Fibroblast of lung (primary cell): ENCODE measurements at regions not wholly inside any gene's neighbourhood (a gene's known extent, or its start where the extent isn't known, plus 50 kb on each side); places are given as distances from the start of the nearest gene placed in this dataset.

Experiments used
- DNase-seq, 2 donors: peaks; one replicate each; pipeline versions ENCODE4 v3.0.0 to v3.0.0-alpha.2; 2010; ENCODE audit warnings: low read depth in 2 of 2
- H2AFZ ChIP-seq: 2 replicates; pipeline ENCODE4 v1.5.1; 2012; ENCODE audit warnings: low read length, control low read depth, inconsistent platforms
- H3K27ac ChIP-seq: 2 replicates; pipeline ENCODE4 v1.5.1; 2011; ENCODE audit warnings: low read length, control low read depth; ENCODE audit not compliant: insufficient read depth
- H3K27me3 ChIP-seq: 2 replicates; pipeline ENCODE4 v1.5.1; 2011; ENCODE audit warnings: mild to moderate bottlenecking, low read length; ENCODE audit not compliant: control insufficient read depth, insufficient read depth
- H3K36me3 ChIP-seq: 2 replicates; pipeline ENCODE4 v1.5.1; 2011; ENCODE audit warnings: low read length; ENCODE audit not compliant: control insufficient read depth, insufficient read depth
- H3K4me1 ChIP-seq: 2 replicates; pipeline ENCODE4 v1.5.1; 2011; ENCODE audit warnings: low read length; ENCODE audit not compliant: control insufficient read depth, insufficient read depth; ENCODE audit errors: extremely low read depth
- H3K4me2 ChIP-seq: 2 replicates; pipeline ENCODE4 v1.5.1; 2011; ENCODE audit warnings: low read length, control low read depth; ENCODE audit not compliant: insufficient read depth; ENCODE audit errors: extremely low read depth
- H3K4me3 ChIP-seq, 4 experiments: fragments of 200-600 bp in 1 of 4; sonication (generic) in 1 of 4; replicated peaks in 1 of 4; 2 replicates each; pipeline ENCODE4 v1.5.1; 2011 to 2016; ENCODE audit warnings: low read length in 4 of 4, low read depth in 3 of 4, mild to moderate bottlenecking in 3 of 4, control low read depth in 2 of 4, inconsistent platforms in 1 of 4, mixed read lengths in 1 of 4; ENCODE audit not compliant: insufficient read depth in 1 of 4; ENCODE audit errors: control extremely low read depth in 1 of 4
- H3K79me2 ChIP-seq: 2 replicates; pipeline ENCODE4 v1.5.1; 2012; ENCODE audit warnings: mild to moderate bottlenecking, low read length, inconsistent platforms; ENCODE audit not compliant: control insufficient read depth, insufficient read depth
- H3K9ac ChIP-seq: 2 replicates; pipeline ENCODE4 v1.5.1; 2011; ENCODE audit warnings: mild to moderate bottlenecking, low read length, control low read depth; ENCODE audit not compliant: insufficient read depth
- H3K9me3 ChIP-seq: 2 replicates; pipeline ENCODE4 v1.5.1; 2012; ENCODE audit warnings: low read depth, low read length; ENCODE audit not compliant: control insufficient read depth, insufficient read depth
- H4K20me1 ChIP-seq: 2 replicates; pipeline ENCODE4 v1.5.1; 2011; ENCODE audit warnings: low read length; ENCODE audit not compliant: control insufficient read depth, insufficient read depth; ENCODE audit errors: extremely low read depth
- EZH2 ChIP-seq: IDR thresholded peaks from 2 replicates; pipeline ENCODE4 v1.5.1; 2012; ENCODE audit warnings: low read length, control low read depth, mild to moderate bottlenecking; ENCODE audit errors: missing control alignments
- TF ChIP-seq, protein P1 (sequence below), 2 donors: IDR thresholded peaks in 1 of 2; conservative IDR thresholded peaks in 1 of 2; 1 replicate in 1 of 2; 2 replicates in 1 of 2; pipeline ENCODE4 v1.5.1; 2011 to 2012; ENCODE audit warnings: low read length in 2 of 2, control low read depth in 1 of 2, inconsistent platforms in 1 of 2, low read depth in 1 of 2, mild to moderate bottlenecking in 1 of 2

DNA sequence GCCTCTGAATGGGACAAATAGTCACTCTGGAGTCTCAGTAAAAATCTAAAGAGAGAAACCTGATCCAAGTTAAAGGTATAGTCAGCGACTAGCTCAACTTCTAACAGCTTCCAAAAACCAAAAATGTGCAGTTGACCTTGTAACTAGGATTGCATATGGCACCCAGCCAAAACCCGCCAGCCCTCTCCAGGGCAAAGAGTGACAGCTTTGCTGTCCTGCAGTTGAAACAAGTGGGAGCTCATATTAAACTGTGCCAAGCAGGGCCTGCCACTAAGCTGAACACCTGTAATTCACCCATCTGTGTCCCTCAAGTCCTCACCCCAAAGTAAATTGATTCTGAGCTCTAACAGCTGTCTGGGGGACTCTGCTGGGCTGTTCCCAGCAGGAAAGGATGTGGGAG is 695.3 kb downstream of the MAFB start:
- no peak overlapping the region for H3K27ac ChIP-seq

DNA sequence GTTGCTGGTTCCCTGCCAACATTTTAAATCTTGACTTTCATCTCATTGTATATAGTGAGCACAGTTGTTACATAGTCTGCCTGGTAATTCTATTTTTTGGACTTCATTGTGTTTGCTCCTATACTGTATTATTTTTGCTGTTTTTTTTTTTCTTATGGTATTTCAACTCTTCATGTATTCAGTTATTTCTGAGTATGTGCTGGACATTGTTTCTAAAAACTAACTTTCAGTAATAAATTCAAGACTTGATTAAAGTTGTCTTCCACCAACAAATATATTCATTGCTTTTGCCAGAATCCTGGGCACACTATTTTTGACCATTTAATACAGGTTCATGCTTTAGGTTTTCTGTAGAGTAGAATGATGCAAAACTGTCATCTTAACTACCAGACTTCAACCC is 698.3 kb downstream of the MAFB start:
- Histone ChIP-seq H3K4me3 (no peak overlapping the region), H3K4me1 (no peaks in the 10 kb centered on the region), H4K20me1 (no peaks in the 10 kb centered on the region), H3K9ac (no peak overlapping the region), H3K79me2 (no peaks in the 10 kb centered on the region), H3K27me3 (no peaks in the 10 kb centered on the region), H3K27ac (no peak overlapping the region), H2AFZ (no peak overlapping the region), H3K9me3 (no peaks in the 10 kb centered on the region), H3K4me2 (no peak overlapping the region), H3K36me3 (no peaks in the 10 kb centered on the region)
- no peak for DNase-seq
- no peak for TF ChIP-seq EZH2
- TF ChIP-seq, protein P1, sequence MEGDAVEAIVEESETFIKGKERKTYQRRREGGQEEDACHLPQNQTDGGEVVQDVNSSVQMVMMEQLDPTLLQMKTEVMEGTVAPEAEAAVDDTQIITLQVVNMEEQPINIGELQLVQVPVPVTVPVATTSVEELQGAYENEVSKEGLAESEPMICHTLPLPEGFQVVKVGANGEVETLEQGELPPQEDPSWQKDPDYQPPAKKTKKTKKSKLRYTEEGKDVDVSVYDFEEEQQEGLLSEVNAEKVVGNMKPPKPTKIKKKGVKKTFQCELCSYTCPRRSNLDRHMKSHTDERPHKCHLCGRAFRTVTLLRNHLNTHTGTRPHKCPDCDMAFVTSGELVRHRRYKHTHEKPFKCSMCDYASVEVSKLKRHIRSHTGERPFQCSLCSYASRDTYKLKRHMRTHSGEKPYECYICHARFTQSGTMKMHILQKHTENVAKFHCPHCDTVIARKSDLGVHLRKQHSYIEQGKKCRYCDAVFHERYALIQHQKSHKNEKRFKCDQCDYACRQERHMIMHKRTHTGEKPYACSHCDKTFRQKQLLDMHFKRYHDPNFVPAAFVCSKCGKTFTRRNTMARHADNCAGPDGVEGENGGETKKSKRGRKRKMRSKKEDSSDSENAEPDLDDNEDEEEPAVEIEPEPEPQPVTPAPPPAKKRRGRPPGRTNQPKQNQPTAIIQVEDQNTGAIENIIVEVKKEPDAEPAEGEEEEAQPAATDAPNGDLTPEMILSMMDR (conservative IDR thresholded peaks at IDR 0.05 in 1 of 2, IDR thresholded peaks at IDR 0.05 in 1 of 2; ENCODE audit: low read depth in 1 of 2, low read length in 2 of 2), result no peak

More for the DNA sequence above, 695.3 kb downstream of the MAFB start:
- Histone ChIP-seq H3K4me3 (no peak overlapping the region), H3K4me2 (no peak overlapping the region), H3K9ac (no peak overlapping the region), H3K27me3 (no peaks in the 10 kb centered on the region), H2AFZ (no peak overlapping the region), H4K20me1 (no peaks in the 10 kb centered on the region), H3K36me3 (no peaks in the 10 kb centered on the region), H3K79me2 (no peaks in the 10 kb centered on the region), H3K9me3 (no peaks in the 10 kb centered on the region), H3K4me1 (no peaks in the 10 kb centered on the region)
- DNase-seq, result no peak
- TF ChIP-seq EZH2, result no peak
- TF ChIP-seq, protein P1 (conservative IDR thresholded peaks at IDR 0.05 in 1 of 2, IDR thresholded peaks at IDR 0.05 in 1 of 2; ENCODE audit: low read depth in 1 of 2, low read length in 2 of 2), result no peak

DNA sequence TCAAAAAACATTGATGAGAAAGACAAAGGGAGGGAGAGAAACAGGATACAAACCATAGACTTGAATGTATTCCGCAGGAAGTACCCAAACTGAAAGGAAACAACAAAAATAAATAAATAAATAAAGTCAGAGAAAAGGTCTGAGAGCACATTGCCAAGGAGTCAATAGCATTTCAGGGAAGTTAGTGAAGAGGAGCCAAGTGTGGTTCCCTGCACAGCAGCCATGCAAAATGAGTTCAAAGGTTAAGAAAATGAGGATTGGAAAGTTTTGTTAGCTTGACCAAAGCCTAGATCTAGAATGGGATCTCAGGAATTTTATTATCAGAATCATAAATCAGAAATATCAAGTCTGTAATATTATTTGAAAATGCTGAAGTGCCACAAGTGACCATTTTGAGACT is 700.0 kb downstream of the MAFB start:
- H3K27ac ChIP-seq, result no peak overlapping the region
- no peaks in the 10 kb centered on the region for H3K27me3 ChIP-seq
- H2AFZ ChIP-seq, result no peak overlapping the region
- H3K4me1 ChIP-seq, result no peaks in the 10 kb centered on the region
- H3K4me3 ChIP-seq, result no peak overlapping the region
- no peak overlapping the region for H3K4me2 ChIP-seq
- no peaks in the 10 kb centered on the region for H4K20me1 ChIP-seq
- no peaks in the 10 kb centered on the region for H3K36me3 ChIP-seq
- no peaks in the 10 kb centered on the region for H3K9me3 ChIP-seq
- H3K79me2 ChIP-seq, result no peaks in the 10 kb centered on the region
- DNase-seq, result no peak
- H3K9ac ChIP-seq, result no peak overlapping the region
- TF ChIP-seq, protein P1 (conservative IDR thresholded peaks at IDR 0.05 in 1 of 2, IDR thresholded peaks at IDR 0.05 in 1 of 2; ENCODE audit: low read depth in 1 of 2, low read length in 2 of 2), result no peak
- TF ChIP-seq EZH2, result no peak
